Endothelial cell of umbilical vein (primary cell): ENCODE measurements at regions not wholly inside any gene's neighbourhood (a gene's known extent, or its start where the extent isn't known, plus 50 kb on each side); places are given as distances from the start of the nearest gene placed in this dataset.

Experiments
- BruUV-seq: library from RNA; stranded (reverse); fragments of 400-500 nt; replicated peaks from 2 replicates; lab custom pipeline; 2021; lab: Mats Ljungman, UMichigan
- CTCF ChIA-PET: fragments of 300-600, 350-600 bp; sonication (Branson Sonifier 250); formaldehyde crosslinking; loops from one replicate; lab custom pipeline; 2021; ENCODE audit warnings: antibody characterized with exemption, inconsistent platforms; lab: Charles Lee
- POLR2A ChIA-PET: fragments of 300-600, 350-600 bp; sonication (Branson Sonifier 250); formaldehyde crosslinking; loops from one replicate; lab custom pipeline; 2021; ENCODE audit warnings: antibody characterized with exemption, inconsistent platforms; lab: Charles Lee
- DNase-seq: peaks from one replicate; pipeline ENCODE4 v3.0.0-alpha.2; 2011; ENCODE audit warnings: low read depth, low spot score
- FAIRE-seq: peaks from 2 replicates; lab custom pipeline; 2011; peaks lifted over from hg19 to GRCh38; lab: Jason Lieb, UNC
- H2AFZ ChIP-seq: 2 replicates; pipeline ENCODE4 v1.6.0; 2012; ENCODE audit warnings: low read depth, low read length, control low read depth, inconsistent platforms
- H3K27ac ChIP-seq: 2 replicates; pipeline ENCODE4 v1.5.1; 2011; ENCODE audit warnings: low read depth, mild to moderate bottlenecking, control low read depth, low read length, moderate library complexity; ENCODE audit not compliant: insufficient read depth
- H3K27me3 ChIP-seq, 2 experiments: 2 replicates each; pipeline versions ENCODE4 v1.6.0 to v1.6.1; 2011; ENCODE audit warnings: low read length in 2 of 2, mixed read lengths in 1 of 2; ENCODE audit not compliant: control insufficient read depth in 2 of 2, insufficient read depth in 2 of 2
- H3K36me3 ChIP-seq, 2 experiments: 2 replicates in 1 of 2; 3 replicates in 1 of 2; pipeline ENCODE4 v1.5.1; 2011; ENCODE audit warnings: low read length in 2 of 2, mild to moderate bottlenecking in 1 of 2, moderate library complexity in 1 of 2; ENCODE audit not compliant: control insufficient read depth in 2 of 2, insufficient read depth in 2 of 2; ENCODE audit errors: extremely low read depth in 1 of 2
- H3K4me1 ChIP-seq: 3 replicates; pipeline ENCODE4 v1.5.1; 2011; ENCODE audit warnings: mild to moderate bottlenecking, low read length; ENCODE audit not compliant: control insufficient read depth, insufficient read depth; ENCODE audit errors: extremely low read depth
- H3K4me2 ChIP-seq: 2 replicates; pipeline ENCODE4 v1.6.1; 2011; ENCODE audit warnings: low read length, control low read depth, mixed read lengths; ENCODE audit not compliant: insufficient read depth
- H3K4me3 ChIP-seq, 3 experiments: fragments of 200-600 bp in 1 of 3; sonication (generic), shearing (Covaris generic) in 1 of 3; replicated peaks in 1 of 3; 2 replicates each; pipeline ENCODE4 v1.5.1; 2011 to 2016; ENCODE audit warnings: control low read depth in 3 of 3, low read length in 3 of 3, mild to moderate bottlenecking in 2 of 3, inconsistent platforms in 1 of 3, low read depth in 1 of 3, moderate library complexity in 1 of 3; ENCODE audit not compliant: insufficient read depth in 1 of 3
- H3K79me2 ChIP-seq: 2 replicates; pipeline ENCODE4 v1.6.0; 2012; ENCODE audit warnings: low read length, inconsistent platforms; ENCODE audit not compliant: control insufficient read depth, insufficient read depth
- H3K9ac ChIP-seq: replicated peaks from 2 replicates; pipeline ENCODE3; 2011; ENCODE audit warnings: low read length, control low read depth; ENCODE audit not compliant: insufficient read depth; ENCODE audit errors: extremely low read depth
- H3K9me1 ChIP-seq: replicated peaks from 3 replicates; pipeline ENCODE4 v1.6.0; 2011; ENCODE audit warnings: mild to moderate bottlenecking, low read length; ENCODE audit not compliant: control insufficient read depth, insufficient read depth; ENCODE audit errors: extremely low read depth
- H3K9me3 ChIP-seq: replicated peaks from 2 replicates; pipeline ENCODE4 v1.5.1; 2012; ENCODE audit warnings: low read length, inconsistent platforms; ENCODE audit not compliant: control insufficient read depth, insufficient read depth
- H4K20me1 ChIP-seq: replicated peaks from 2 replicates; pipeline ENCODE3; 2011; ENCODE audit warnings: mild to moderate bottlenecking, low read length; ENCODE audit not compliant: control insufficient read depth, insufficient read depth; ENCODE audit errors: extremely low read depth
- CTCF ChIP-seq, 2 donors: IDR thresholded peaks; 1 replicate in 1 of 2; 2 replicates in 1 of 2; pipeline ENCODE4 v1.5.1; 2011; ENCODE audit warnings: low read length in 2 of 2, mild to moderate bottlenecking in 2 of 2, moderate library complexity in 2 of 2, control low read depth in 1 of 2, inconsistent platforms in 1 of 2, low read depth in 1 of 2; ENCODE audit not compliant: insufficient read depth in 1 of 2; ENCODE audit errors: extremely low read depth in 1 of 2
- EZH2 ChIP-seq: IDR thresholded peaks from 2 replicates; pipeline ENCODE4 v1.6.1; 2012; ENCODE audit warnings: borderline replicate concordance, low read depth, mild to moderate bottlenecking, moderate library complexity, low read length, inconsistent platforms; ENCODE audit not compliant: severe bottlenecking
- FOS ChIP-seq: IDR thresholded peaks from 2 replicates; pipeline ENCODE4 v1.6.1; 2011; ENCODE audit warnings: mild to moderate bottlenecking, low read length, moderate library complexity, borderline replicate concordance; ENCODE audit not compliant: insufficient read depth
- GATA2 ChIP-seq: IDR thresholded peaks from 2 replicates; pipeline ENCODE4 v1.7.0; 2011; ENCODE audit warnings: low read depth, mild to moderate bottlenecking, moderate library complexity, mixed read lengths, low read length; ENCODE audit not compliant: insufficient read length, insufficient read depth
- JUN ChIP-seq: IDR thresholded peaks from 2 replicates; pipeline ENCODE4 v1.6.1; 2011; ENCODE audit warnings: borderline replicate concordance, low read depth; ENCODE audit not compliant: insufficient read length, insufficient read depth
- MAX ChIP-seq: IDR thresholded peaks from 2 replicates; pipeline ENCODE4 v1.6.1; 2011; ENCODE audit not compliant: insufficient read depth, insufficient read length
- POLR2A ChIP-seq: IDR thresholded peaks from 2 replicates; pipeline ENCODE4 v1.6.1; 2012; ENCODE audit warnings: low read depth, mild to moderate bottlenecking, control low read depth, low read length
- POLR2AphosphoS5 ChIP-seq: IDR thresholded peaks from 2 replicates; pipeline ENCODE4 v1.6.1; 2012; ENCODE audit warnings: low read depth, mild to moderate bottlenecking, control low read depth, low read length, moderate library complexity; ENCODE audit not compliant: insufficient read depth
- dilution Hi-C: fragments of 300-500 bp; cut with MboI; formaldehyde crosslinking; loops from one replicate; pipeline ENCODE4 v1.15.0; 2019; ENCODE audit warnings: low sequenced_read_pairs; ENCODE audit not compliant: extremely low pct_ligation_motif_present
- intact Hi-C: fragments of 100-400 bp; cut with micrococcal nuclease; formaldehyde crosslinking; loops from one replicate; pipeline ENCODE4 v1.10.0; 2022

- FAIRE-seq (no peak), DNase-seq (no peak)
- peaks cover 2% of the 10 kb centered on the region for H3K9me3 ChIP-seq
- no TSS peak for BruUV-seq
- TF ChIP-seq FOS, result no peak
- TF ChIP-seq POLR2AphosphoS5, result no peak
- no peak for TF ChIP-seq EZH2
- no peak for TF ChIP-seq GATA2
- no peak for TF ChIP-seq CTCF (IDR thresholded peaks at IDR 0.05; ENCODE audit: extremely low read depth in 1 of 2, insufficient read depth in 1 of 2, low read depth in 1 of 2, low read length in 2 of 2)
- TF ChIP-seq JUN, result no peak
- no peak for TF ChIP-seq POLR2A
- TF ChIP-seq MAX, result no peak
- no peaks in the 10 kb centered on the region for H3K79me2 ChIP-seq
- H3K27me3 ChIP-seq, result no peaks in the 10 kb centered on the region
- H3K36me3 ChIP-seq, result no peaks in the 10 kb centered on the region
- intact Hi-C loops, result no loop called here
- H3K4me1 ChIP-seq, result no peaks in the 10 kb centered on the region
- ChIA-PET CTCF (no interaction called here), POLR2A (no interaction called here)
- no peak overlapping the region for H3K27ac ChIP-seq
- H3K9me1 ChIP-seq, result no peaks in the 10 kb centered on the region
- no peak overlapping the region for H3K9ac ChIP-seq
- no peaks in the 10 kb centered on the region for H4K20me1 ChIP-seq
- H3K4me2 ChIP-seq, result no peak overlapping the region
- no peak overlapping the region for H3K4me3 ChIP-seq
- dilution Hi-C loops, result no loop called here
- H2AFZ ChIP-seq, result no peak overlapping the region
Measured at GRCh38 chr13:69495096-69495495, 612.5 kb upstream of the ATXN8OS start.
